ENCODE measurements at regions not wholly inside any gene's neighbourhood (a gene's known extent, or its start where the extent isn't known, plus 50 kb on each side); places are given as distances from the start of the nearest gene placed in this dataset.

DNA sequence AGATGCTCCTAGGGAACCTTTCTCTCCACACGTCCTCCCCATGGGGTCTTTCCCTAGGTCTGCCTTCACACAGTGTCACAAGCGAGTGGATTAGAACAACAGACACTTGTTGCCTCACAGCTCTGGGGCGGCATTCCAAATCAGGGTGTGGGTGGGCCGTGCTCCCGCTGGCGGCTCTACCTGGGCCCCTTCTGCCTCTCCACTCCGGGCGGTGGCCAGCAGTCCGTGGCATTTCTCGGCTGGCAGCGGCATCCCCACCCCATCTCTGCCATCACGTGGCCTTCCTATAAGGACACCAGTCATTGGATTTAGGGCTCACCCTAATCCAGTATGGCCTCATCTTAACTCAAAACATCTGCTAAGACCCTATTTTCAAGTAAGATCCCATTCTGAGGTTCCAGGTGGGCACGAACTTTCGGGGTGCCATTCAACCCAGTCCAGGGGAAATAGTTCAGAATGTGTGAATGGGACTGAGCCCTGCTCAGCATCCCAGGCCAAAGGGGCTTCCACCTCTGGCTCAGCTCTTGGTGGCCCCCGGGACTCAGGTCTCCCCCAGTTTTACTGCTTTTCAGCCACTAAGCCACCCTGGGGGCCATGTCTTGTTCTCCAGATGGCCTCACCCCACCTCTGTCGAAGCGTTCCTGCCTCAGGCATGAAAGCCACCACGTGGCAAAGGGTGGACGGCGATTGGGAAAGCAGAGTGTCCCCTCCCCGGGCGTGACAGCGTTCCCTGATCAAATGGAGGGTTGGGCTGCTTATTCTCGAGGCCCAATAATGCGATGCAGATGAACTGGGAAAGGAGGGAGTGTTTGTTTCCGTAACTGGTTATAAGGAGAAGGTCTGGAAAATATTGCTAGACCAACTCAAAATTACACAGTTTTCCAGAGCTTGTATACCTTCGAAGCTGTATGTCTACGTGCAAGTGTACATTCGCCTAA is 350.0 kb downstream of the GLRX3 start:
- Mint-ChIP-seq H3K4me1 (no peaks in the 10 kb centered on the region), H3K27ac (no peak overlapping the region), H3K27me3 (no peaks in the 10 kb centered on the region), H3K9me3 (peaks cover 0 to 2% (median 0%) of the 10 kb centered on the region in 8 donors), H3K36me3 (no peaks in the 10 kb centered on the region), H3K4me3 (no peak overlapping the region)
- Histone ChIP-seq H3K9me3 (ENCODE audit: control insufficient read depth in 1 of 2, low read length in 2 of 2) (no peaks in the 10 kb centered on the region), H3K27ac (ENCODE audit: low read depth, low read length) (no peak overlapping the region), H3K4me1 (ENCODE audit: insufficient read depth, low read length) (no peaks in the 10 kb centered on the region), H3K36me3 (ENCODE audit: insufficient read depth, low read length) (no peaks in the 10 kb centered on the region), H3K27me3 (ENCODE audit: insufficient read depth, low read length) (no peaks in the 10 kb centered on the region), H3K4me3 (ENCODE audit: low read length in 2 of 2) (no peak overlapping the region)
- DNase-seq = no peak
- POLR2A ChIA-PET (ENCODE audit: partially characterized antibody) = no interaction called here
- CTCF ChIA-PET (ENCODE audit: partially characterized antibody) = no interaction called here
- intact Hi-C loops (cut with micrococcal nuclease) = no loop called here

DNA sequence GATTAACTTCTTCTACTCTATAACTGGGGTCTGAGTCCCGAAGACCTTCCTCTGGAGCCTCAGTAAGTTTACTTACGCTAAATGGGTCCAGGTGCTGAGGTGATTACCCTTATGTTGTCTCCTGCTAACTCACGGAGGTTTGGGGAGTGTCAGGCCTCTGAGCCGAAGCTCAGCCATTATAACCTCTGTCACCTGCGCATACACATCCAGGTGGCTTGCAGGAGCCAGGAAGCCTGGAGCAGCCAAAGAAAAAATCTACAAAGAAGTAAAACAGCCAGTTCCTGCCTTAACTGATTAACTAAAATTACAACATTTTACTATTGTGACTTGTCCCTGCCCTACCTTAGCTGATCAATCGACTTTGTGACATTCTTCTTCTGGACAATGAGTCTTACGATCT is 350.7 kb downstream of the GLRX3 start:
- no peak overlapping the region for H3K4me3 ChIP-seq (ENCODE audit: low read length in 2 of 2)
- H3K4me3 Mint-ChIP-seq = no peak overlapping the region
- no peak overlapping the region for H3K27ac ChIP-seq (ENCODE audit: low read depth, low read length)
- no peaks in the 10 kb centered on the region for H3K4me1 ChIP-seq (ENCODE audit: insufficient read depth, low read length)
- H3K27ac Mint-ChIP-seq = no peak overlapping the region
- ChIA-PET POLR2A (ENCODE audit: partially characterized antibody) (no interaction called here), CTCF (ENCODE audit: partially characterized antibody) (no interaction called here)
- no peaks in the 10 kb centered on the region for H3K9me3 ChIP-seq (ENCODE audit: control insufficient read depth in 1 of 2, low read length in 2 of 2)
- peaks cover 0 to 2% (median 0%) of the 10 kb centered on the region in 8 donors for H3K9me3 Mint-ChIP-seq
- H3K36me3 ChIP-seq (ENCODE audit: insufficient read depth, low read length) = no peaks in the 10 kb centered on the region
- intact Hi-C loops (cut with micrococcal nuclease) = no loop called here
- no peaks in the 10 kb centered on the region for H3K36me3 Mint-ChIP-seq
- H3K27me3 ChIP-seq (ENCODE audit: insufficient read depth, low read length) = no peaks in the 10 kb centered on the region
- no peaks in the 10 kb centered on the region for H3K4me1 Mint-ChIP-seq
- no peak for DNase-seq
- H3K27me3 Mint-ChIP-seq = no peaks in the 10 kb centered on the region

DNA sequence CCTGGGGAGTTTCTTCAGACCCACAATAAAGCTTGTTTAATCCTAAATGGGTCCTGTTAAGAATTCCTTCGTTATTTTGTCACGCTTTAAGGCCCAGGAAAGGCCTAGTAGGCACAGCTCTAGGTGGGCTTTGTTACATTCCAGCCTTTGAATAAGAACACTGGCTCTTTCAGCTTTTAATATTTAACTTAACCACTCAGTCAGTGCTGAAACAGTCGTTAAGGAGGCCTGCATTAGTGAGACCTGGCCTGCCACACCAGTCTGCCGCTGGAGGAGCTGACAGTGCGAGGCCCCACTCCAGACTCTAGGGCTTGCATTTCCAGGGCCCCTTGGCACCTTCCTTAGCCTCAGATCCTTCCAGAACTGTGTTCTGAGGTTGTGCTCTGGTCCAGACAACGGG is 351.4 kb downstream of the GLRX3 start:
- H3K9me3 Mint-ChIP-seq = peaks cover 0 to 2% (median 0%) of the 10 kb centered on the region in 8 donors
- H3K27ac Mint-ChIP-seq = no peak overlapping the region
- H3K36me3 Mint-ChIP-seq = no peaks in the 10 kb centered on the region
- intact Hi-C loops (cut with micrococcal nuclease) = no loop called here
- H3K4me1 Mint-ChIP-seq = no peaks in the 10 kb centered on the region
- no peak overlapping the region for H3K27ac ChIP-seq (ENCODE audit: low read depth, low read length)
- no peak overlapping the region for H3K4me3 ChIP-seq (ENCODE audit: low read length in 2 of 2)
- ChIA-PET CTCF (ENCODE audit: partially characterized antibody) (no interaction called here), POLR2A (ENCODE audit: partially characterized antibody) (no interaction called here)
- no peak for DNase-seq
- no peaks in the 10 kb centered on the region for H3K4me1 ChIP-seq (ENCODE audit: insufficient read depth, low read length)
- H3K9me3 ChIP-seq (ENCODE audit: control insufficient read depth in 1 of 2, low read length in 2 of 2) = no peaks in the 10 kb centered on the region
- no peak overlapping the region for H3K4me3 Mint-ChIP-seq
- no peaks in the 10 kb centered on the region for H3K27me3 ChIP-seq (ENCODE audit: insufficient read depth, low read length)
- no peaks in the 10 kb centered on the region for H3K27me3 Mint-ChIP-seq
- no peaks in the 10 kb centered on the region for H3K36me3 ChIP-seq (ENCODE audit: insufficient read depth, low read length)

DNA sequence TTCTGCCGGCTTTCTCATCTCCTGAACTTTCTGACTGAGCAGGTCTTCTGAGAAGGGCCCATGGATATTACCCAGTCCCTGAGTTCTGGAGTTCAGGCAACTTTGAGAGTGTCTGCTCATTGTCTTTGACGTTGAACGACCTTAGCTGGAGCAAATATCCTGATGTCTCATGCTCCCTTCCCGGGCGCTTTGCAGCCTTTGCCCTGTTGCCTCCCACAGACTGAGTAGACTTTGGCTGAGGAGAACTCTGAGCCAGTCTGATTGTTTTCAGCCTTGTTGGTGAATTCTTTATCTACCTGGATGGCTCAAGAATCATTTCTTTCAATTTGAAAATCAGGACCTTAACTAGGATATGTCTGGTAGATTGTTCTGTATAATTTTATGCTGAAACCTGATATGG is 353.7 kb downstream of the GLRX3 start:
- H3K4me1 ChIP-seq (ENCODE audit: insufficient read depth, low read length) = no peaks in the 10 kb centered on the region
- no peak for DNase-seq
- H3K36me3 Mint-ChIP-seq = no peaks in the 10 kb centered on the region

DNA sequence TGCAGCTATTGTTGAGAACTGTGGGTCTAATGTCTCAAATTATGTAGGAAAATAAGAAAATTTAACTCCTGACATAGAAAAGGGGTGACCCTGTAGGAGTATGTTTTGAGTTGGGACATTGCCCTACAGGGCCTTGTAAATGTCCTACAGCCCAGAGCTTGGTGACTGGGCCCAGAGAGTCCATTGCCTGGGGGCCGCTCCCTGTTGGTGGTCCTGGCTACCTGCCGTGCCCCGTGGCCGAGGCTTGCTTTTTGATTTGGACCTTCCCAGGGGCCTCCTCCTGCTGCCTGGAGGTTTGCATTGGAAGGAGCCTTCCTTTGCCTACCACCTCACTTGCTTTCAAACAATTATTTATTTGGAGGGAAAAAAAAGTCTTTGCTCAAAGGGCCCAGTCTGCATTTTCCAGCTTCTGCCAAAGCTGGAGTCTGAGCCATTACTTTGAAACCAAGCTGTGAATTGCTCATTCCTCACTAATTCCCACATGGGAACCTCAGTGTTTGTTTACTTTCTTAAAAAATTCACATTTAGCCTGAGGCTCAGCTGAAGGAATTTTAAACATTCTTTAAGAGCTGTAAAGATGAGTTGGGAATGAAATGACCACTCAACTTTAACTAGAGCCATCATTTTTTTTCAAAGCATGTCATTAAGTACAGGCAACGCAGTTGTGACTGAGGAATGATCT is 355.0 kb downstream of the GLRX3 start:
- ChIA-PET CTCF (ENCODE audit: partially characterized antibody) (no interaction called here), POLR2A (ENCODE audit: partially characterized antibody) (no interaction called here)
- Mint-ChIP-seq H3K27ac (no peak overlapping the region), H3K4me3 (no peak overlapping the region), H3K9me3 (no peaks in the 10 kb centered on the region), H3K36me3 (no peaks in the 10 kb centered on the region), H3K27me3 (no peaks in the 10 kb centered on the region), H3K4me1 (no peaks in the 10 kb centered on the region)
- Histone ChIP-seq H3K9me3 (ENCODE audit: control insufficient read depth in 1 of 2, low read length in 2 of 2) (no peaks in the 10 kb centered on the region), H3K27ac (ENCODE audit: low read depth, low read length) (no peak overlapping the region), H3K4me3 (ENCODE audit: low read length in 2 of 2) (no peak overlapping the region), H3K27me3 (ENCODE audit: insufficient read depth, low read length) (no peaks in the 10 kb centered on the region), H3K36me3 (ENCODE audit: insufficient read depth, low read length) (no peaks in the 10 kb centered on the region), H3K4me1 (ENCODE audit: insufficient read depth, low read length) (no peaks in the 10 kb centered on the region)
- intact Hi-C loops (cut with micrococcal nuclease) = no loop called here
- DNase-seq = no peak

More for the DNA sequence above, 353.7 kb downstream of the GLRX3 start:
- CTCF ChIA-PET (ENCODE audit: partially characterized antibody) = no interaction called here
- no peaks in the 10 kb centered on the region for H3K4me1 Mint-ChIP-seq
- POLR2A ChIA-PET (ENCODE audit: partially characterized antibody) = no interaction called here
- H3K4me3 Mint-ChIP-seq = no peak overlapping the region
- no peaks in the 10 kb centered on the region for H3K9me3 ChIP-seq (ENCODE audit: control insufficient read depth in 1 of 2, low read length in 2 of 2)
- H3K27ac Mint-ChIP-seq = no peak overlapping the region
- H3K27me3 ChIP-seq (ENCODE audit: insufficient read depth, low read length) = no peaks in the 10 kb centered on the region
- H3K27ac ChIP-seq (ENCODE audit: low read depth, low read length) = no peak overlapping the region
- intact Hi-C loops (cut with micrococcal nuclease) = no loop called here
- H3K27me3 Mint-ChIP-seq = no peaks in the 10 kb centered on the region
- H3K36me3 ChIP-seq (ENCODE audit: insufficient read depth, low read length) = no peaks in the 10 kb centered on the region
- no peak overlapping the region for H3K4me3 ChIP-seq (ENCODE audit: low read length in 2 of 2)
- no peaks in the 10 kb centered on the region for H3K9me3 Mint-ChIP-seq

DNA sequence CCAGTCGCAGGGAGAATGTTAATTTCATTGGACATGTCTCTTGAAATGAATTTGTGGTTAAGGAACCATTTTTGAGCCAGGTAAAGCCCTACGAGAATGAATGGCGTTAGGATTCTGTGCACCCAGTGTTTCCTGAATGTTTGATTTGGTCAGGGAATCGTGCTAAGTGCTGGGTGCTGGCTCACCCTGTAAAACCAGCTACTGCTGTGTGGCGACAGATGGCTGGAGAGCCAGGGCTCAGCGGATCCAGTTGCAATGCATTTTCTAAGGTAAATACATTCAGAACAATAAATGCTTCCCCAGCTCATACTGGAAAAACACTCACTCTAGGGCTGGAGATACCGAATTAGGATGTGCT is 355.5 kb downstream of the GLRX3 start:
- Histone ChIP-seq H3K27ac (ENCODE audit: low read depth, low read length) (no peak overlapping the region), H3K4me3 (ENCODE audit: low read length in 2 of 2) (no peak overlapping the region), H3K27me3 (ENCODE audit: insufficient read depth, low read length) (no peaks in the 10 kb centered on the region), H3K4me1 (ENCODE audit: insufficient read depth, low read length) (no peaks in the 10 kb centered on the region), H3K9me3 (ENCODE audit: control insufficient read depth in 1 of 2, low read length in 2 of 2) (no peaks in the 10 kb centered on the region), H3K36me3 (ENCODE audit: insufficient read depth, low read length) (no peaks in the 10 kb centered on the region)
- H3K4me3 Mint-ChIP-seq = no peak overlapping the region
- no peaks in the 10 kb centered on the region for H3K9me3 Mint-ChIP-seq
- intact Hi-C loops (cut with micrococcal nuclease) = no loop called here
- H3K27me3 Mint-ChIP-seq = no peaks in the 10 kb centered on the region
- POLR2A ChIA-PET (ENCODE audit: partially characterized antibody) = no interaction called here
- no peak overlapping the region for H3K27ac Mint-ChIP-seq
- no peaks in the 10 kb centered on the region for H3K36me3 Mint-ChIP-seq
- no peak for DNase-seq
- H3K4me1 Mint-ChIP-seq = no peaks in the 10 kb centered on the region
- CTCF ChIA-PET (ENCODE audit: partially characterized antibody) = no interaction called here

DNA sequence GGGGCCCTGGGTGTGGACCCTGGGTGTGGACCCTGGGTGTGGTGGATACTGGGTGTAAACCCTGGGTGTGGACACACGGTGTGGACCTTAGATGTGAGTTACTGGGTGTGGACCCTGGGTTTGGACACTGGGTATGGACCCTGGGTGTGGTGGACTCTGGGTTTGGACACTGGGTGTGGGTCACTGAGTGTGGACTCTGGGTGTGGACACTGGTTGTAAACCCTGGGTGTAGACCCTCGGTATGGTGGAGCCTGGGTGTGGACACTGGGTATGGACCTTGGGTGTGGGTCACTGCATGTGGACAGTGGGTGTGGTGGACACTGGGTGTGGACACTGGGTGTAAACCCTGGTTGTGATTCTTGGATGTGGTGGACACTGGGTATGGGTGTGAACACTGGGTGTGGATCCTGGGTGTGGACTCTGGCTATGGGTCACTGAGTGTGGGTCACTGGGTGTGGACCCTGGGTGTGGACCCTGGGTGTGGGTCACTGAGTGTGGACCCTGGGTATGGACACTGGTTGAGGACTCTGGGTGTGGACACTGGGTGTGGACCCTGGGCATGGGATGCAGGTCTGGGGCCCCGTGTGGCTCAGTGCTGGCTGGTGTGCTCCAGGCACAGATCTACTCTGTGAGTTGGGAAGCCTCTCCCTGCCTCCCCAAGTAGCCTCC is 356.2 kb downstream of the GLRX3 start:
- Histone ChIP-seq H3K36me3 (ENCODE audit: insufficient read depth, low read length) (no peaks in the 10 kb centered on the region), H3K4me1 (ENCODE audit: insufficient read depth, low read length) (no peaks in the 10 kb centered on the region), H3K4me3 (ENCODE audit: low read length in 2 of 2) (no peak overlapping the region), H3K27ac (ENCODE audit: low read depth, low read length) (no peak overlapping the region), H3K9me3 (ENCODE audit: control insufficient read depth in 1 of 2, low read length in 2 of 2) (no peaks in the 10 kb centered on the region), H3K27me3 (ENCODE audit: insufficient read depth, low read length) (no peaks in the 10 kb centered on the region)
- intact Hi-C loops (cut with micrococcal nuclease) = no loop called here
- no peaks in the 10 kb centered on the region for H3K27me3 Mint-ChIP-seq
- H3K9me3 Mint-ChIP-seq = peaks cover 0 to 2% (median 0%) of the 10 kb centered on the region in 8 donors
- CTCF ChIA-PET (ENCODE audit: partially characterized antibody) = no interaction called here
- POLR2A ChIA-PET (ENCODE audit: partially characterized antibody) = no interaction called here
- no peaks in the 10 kb centered on the region for H3K36me3 Mint-ChIP-seq
- no peak overlapping the region for H3K4me3 Mint-ChIP-seq
- H3K4me1 Mint-ChIP-seq = no peaks in the 10 kb centered on the region
- no peak overlapping the region for H3K27ac Mint-ChIP-seq
- DNase-seq = no peak

Data from CD4-positive, alpha-beta memory T cell (primary cell).